Osteoblast (primary cell): ENCODE measurements at regions not wholly inside any gene's neighbourhood (a gene's known extent, or its start where the extent isn't known, plus 50 kb on each side); places are given as distances from the start of the nearest gene placed in this dataset.

Experiments used
- DNase-seq: peaks from one replicate; pipeline ENCODE4 v3.0.0; 2011; ENCODE audit warnings: low spot score, mixed read lengths; ENCODE audit not compliant: insufficient read length; ENCODE audit errors: missing footprints
- H2AFZ ChIP-seq: 2 replicates; pipeline ENCODE4 v1.6.0; 2011; ENCODE audit warnings: mild to moderate bottlenecking, low read length
- H3K27ac ChIP-seq: 2 replicates; pipeline ENCODE4 v1.5.1; 2011; ENCODE audit warnings: mild to moderate bottlenecking, low read depth, low read length, moderate library complexity
- H3K27me3 ChIP-seq: 2 replicates; pipeline ENCODE4 v1.6.0; 2012; ENCODE audit warnings: mild to moderate bottlenecking, control low read depth, inconsistent platforms, low read length, moderate library complexity; ENCODE audit not compliant: insufficient read depth
- H3K36me3 ChIP-seq: 2 replicates; pipeline ENCODE4 v1.5.1; 2011; ENCODE audit warnings: mild to moderate bottlenecking, low read length, control low read depth, moderate library complexity; ENCODE audit not compliant: insufficient read depth
- H3K4me1 ChIP-seq: 2 replicates; pipeline ENCODE4 v1.5.1; 2011; ENCODE audit warnings: mild to moderate bottlenecking, low read length, control low read depth, moderate library complexity; ENCODE audit not compliant: insufficient read depth
- H3K4me2 ChIP-seq: 2 replicates; pipeline ENCODE4 v1.6.0; 2011; ENCODE audit warnings: mild to moderate bottlenecking, low read length; ENCODE audit not compliant: insufficient read depth
- H3K4me3 ChIP-seq: fragments of 200-600 bp; sonication (generic); 3 replicates; pipeline ENCODE4 v1.5.1; 2012; ENCODE audit warnings: mild to moderate bottlenecking, low read length, inconsistent platforms; ENCODE audit not compliant: insufficient read depth
- H3K79me2 ChIP-seq: 2 replicates; pipeline ENCODE4 v1.6.0; 2012; ENCODE audit warnings: mild to moderate bottlenecking, low read length, control low read depth, inconsistent platforms; ENCODE audit not compliant: insufficient read depth
- H3K9me3 ChIP-seq: 2 replicates; pipeline ENCODE4 v1.5.1; 2011; ENCODE audit warnings: low read depth, low read length, control low read depth
- H4K20me1 ChIP-seq: 2 replicates; pipeline ENCODE4 v1.6.0; 2012; ENCODE audit warnings: mild to moderate bottlenecking, low read length, control low read depth; ENCODE audit not compliant: insufficient read depth
- TF ChIP-seq, protein P1 (sequence below): IDR thresholded peaks from 2 replicates; pipeline ENCODE4 v1.5.1; 2011; ENCODE audit warnings: mild to moderate bottlenecking, low read depth, low read length, moderate library complexity; ENCODE audit errors: extremely low read depth

DNA sequence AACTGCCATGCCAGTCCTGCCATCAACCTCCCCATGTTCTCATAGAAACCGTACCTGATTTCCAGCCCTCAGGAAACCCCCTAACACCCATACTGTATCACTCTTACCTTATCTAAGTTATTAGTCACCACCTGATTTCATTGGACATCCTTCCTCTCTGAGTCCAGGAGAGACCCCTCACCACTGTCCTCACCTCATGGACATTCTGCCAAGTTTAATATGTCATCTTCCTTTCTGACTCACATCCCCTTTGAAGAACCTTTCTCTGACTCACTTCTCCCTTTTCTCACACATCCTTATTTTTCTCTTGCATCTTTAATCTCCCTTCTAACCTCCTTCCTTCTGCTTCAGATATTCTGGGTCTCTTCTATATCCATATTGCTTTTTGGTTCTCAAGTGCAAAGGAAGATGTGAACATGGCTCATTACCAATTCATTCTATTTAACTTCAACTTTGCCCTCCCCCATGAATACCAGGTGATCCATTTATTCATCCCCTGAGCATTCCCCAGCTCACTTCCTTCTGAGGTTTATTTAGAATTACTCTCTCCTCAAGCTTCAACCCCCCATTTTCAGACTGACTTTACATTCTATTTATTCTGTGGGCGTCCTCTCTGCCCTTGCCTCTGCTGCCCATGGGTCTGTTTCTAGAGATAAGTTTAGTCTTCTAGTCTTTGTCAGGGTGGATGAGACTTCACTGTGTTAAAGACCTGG, 206.8 kb upstream of the ESRRG start:
- H3K4me3 ChIP-seq: no peak overlapping the region
- H3K27me3 ChIP-seq: no peaks in the 10 kb centered on the region
- no peak overlapping the region for H3K27ac ChIP-seq
- no peak overlapping the region for H3K4me2 ChIP-seq
- H2AFZ ChIP-seq: no peak overlapping the region
- H3K36me3 ChIP-seq: no peaks in the 10 kb centered on the region
- no peaks in the 10 kb centered on the region for H3K9me3 ChIP-seq
- DNase-seq: no peak
- TF ChIP-seq, protein P1, sequence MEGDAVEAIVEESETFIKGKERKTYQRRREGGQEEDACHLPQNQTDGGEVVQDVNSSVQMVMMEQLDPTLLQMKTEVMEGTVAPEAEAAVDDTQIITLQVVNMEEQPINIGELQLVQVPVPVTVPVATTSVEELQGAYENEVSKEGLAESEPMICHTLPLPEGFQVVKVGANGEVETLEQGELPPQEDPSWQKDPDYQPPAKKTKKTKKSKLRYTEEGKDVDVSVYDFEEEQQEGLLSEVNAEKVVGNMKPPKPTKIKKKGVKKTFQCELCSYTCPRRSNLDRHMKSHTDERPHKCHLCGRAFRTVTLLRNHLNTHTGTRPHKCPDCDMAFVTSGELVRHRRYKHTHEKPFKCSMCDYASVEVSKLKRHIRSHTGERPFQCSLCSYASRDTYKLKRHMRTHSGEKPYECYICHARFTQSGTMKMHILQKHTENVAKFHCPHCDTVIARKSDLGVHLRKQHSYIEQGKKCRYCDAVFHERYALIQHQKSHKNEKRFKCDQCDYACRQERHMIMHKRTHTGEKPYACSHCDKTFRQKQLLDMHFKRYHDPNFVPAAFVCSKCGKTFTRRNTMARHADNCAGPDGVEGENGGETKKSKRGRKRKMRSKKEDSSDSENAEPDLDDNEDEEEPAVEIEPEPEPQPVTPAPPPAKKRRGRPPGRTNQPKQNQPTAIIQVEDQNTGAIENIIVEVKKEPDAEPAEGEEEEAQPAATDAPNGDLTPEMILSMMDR: no peak
- no peaks in the 10 kb centered on the region for H3K79me2 ChIP-seq
- H3K4me1 ChIP-seq: no peaks in the 10 kb centered on the region
- H4K20me1 ChIP-seq: no peaks in the 10 kb centered on the region

DNA sequence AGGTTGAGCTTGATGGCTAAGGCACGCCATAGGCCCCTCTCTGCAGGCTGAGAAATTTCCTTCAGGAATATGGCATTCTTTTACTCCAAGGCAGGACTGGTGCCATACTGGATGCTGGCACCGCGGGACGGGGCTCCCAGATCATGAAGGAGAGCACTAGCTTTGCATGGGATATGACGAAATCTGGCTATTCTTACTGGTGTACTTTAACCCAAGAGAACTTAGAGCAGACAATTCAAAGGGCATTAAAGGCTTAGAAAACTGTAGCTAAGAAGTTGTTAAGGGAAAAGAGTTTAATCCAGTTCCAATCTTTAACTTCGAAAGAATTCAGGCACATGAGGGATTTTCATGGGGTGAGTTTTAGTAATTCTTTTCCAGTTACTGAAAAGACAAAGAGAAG, 204.4 kb upstream of the ESRRG start:
- Histone ChIP-seq H3K36me3 (no peaks in the 10 kb centered on the region), H3K27me3 (no peaks in the 10 kb centered on the region), H3K4me3 (no peak overlapping the region), H3K79me2 (no peaks in the 10 kb centered on the region), H2AFZ (no peak overlapping the region), H4K20me1 (no peaks in the 10 kb centered on the region), H3K9me3 (no peaks in the 10 kb centered on the region), H3K4me2 (no peak overlapping the region), H3K4me1 (no peaks in the 10 kb centered on the region), H3K27ac (no peak overlapping the region)
- TF ChIP-seq, protein P1: no peak
- DNase-seq: no peak

DNA sequence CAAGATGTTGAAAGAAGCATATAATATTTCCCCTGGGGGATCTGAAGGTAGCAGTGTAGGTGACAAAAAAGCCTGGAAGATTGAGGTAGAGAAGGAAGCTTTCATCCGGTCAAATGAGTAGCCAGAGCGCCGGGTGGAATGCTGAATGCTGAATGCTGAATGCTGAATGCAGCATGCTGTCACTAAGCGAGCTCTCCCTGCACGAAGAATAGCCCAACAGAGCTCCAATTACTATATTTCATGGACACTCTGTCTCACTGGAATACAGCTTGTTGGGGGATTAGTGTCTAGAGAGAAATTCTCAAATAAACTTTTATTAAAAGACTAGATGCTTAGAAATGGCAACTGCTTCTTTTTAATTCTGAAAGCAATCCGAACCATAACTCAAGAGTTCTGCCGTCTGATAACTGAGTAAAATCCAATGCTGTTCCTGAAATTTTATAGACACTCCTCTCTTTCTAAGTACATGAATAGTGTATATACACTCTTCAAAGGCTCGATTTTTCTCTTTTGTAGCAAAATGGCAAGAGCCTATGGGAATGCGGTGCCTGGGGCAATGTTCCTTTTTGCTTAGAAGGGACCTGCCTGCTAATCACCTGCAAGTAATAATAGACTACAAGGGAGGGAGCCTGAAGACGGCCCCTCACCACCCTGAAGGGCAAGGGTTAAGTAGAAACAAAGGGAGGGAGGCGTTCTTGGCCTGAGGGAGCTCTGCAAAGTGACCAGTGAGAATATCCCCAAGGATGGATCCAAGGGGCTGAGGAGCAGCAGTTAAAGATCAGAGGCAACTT, 203.7 kb upstream of the ESRRG start:
- Histone ChIP-seq H3K27me3 (no peaks in the 10 kb centered on the region), H3K9me3 (peaks cover 1% of the 10 kb centered on the region), H3K4me3 (no peak overlapping the region), H2AFZ (no peak overlapping the region), H3K4me2 (no peak overlapping the region), H3K4me1 (no peaks in the 10 kb centered on the region), H3K27ac (no peak overlapping the region), H3K79me2 (no peaks in the 10 kb centered on the region), H3K36me3 (no peaks in the 10 kb centered on the region), H4K20me1 (no peaks in the 10 kb centered on the region)
- no peak for DNase-seq
- TF ChIP-seq, protein P1: no peak

DNA sequence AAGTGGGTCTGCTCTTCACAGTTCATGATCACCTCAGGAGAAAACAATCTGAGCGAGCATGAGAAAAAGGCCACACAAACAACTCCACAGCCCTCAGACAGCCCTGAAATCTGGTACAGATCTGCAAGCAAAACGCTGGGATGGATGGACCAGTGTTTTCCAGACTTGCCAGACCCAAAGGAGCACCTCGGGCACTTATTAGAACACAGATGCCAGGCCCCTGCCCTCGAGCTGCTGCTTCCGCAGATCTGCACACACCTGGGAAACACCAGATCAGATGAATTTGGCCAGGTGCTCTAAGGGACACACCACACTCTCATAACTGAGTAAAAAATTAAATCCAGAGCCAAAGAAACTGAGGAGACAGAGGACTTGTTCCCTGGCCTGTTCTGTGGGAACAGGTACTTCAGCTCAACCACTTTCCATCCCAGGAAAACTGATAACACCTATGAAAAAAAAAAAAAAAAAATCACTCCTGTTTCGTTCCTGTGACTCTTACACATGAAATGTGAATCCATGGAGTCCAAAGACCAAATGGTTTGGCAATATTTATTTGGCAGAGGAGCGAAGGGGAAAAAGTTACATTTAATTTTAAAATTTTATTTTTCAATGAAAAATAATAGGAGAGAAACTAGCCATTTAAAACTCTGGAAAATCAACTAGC, 202.9 kb upstream of the ESRRG start:
- no peak for DNase-seq
- no peak overlapping the region for H3K4me3 ChIP-seq

More for the DNA sequence above, 202.9 kb upstream of the ESRRG start:
- H3K36me3 ChIP-seq: no peaks in the 10 kb centered on the region
- H4K20me1 ChIP-seq: no peaks in the 10 kb centered on the region
- no peak overlapping the region for H3K27ac ChIP-seq
- H3K4me2 ChIP-seq: no peak overlapping the region
- H3K79me2 ChIP-seq: no peaks in the 10 kb centered on the region
- no peak overlapping the region for H2AFZ ChIP-seq
- peaks cover 2% of the 10 kb centered on the region for H3K9me3 ChIP-seq
- TF ChIP-seq, protein P1: no peak
- no peaks in the 10 kb centered on the region for H3K27me3 ChIP-seq
- no peaks in the 10 kb centered on the region for H3K4me1 ChIP-seq
